Fibroblast of villous mesenchyme (primary cell): ENCODE measurements at regions not wholly inside any gene's neighbourhood (a gene's known extent, or its start where the extent isn't known, plus 50 kb on each side); places are given as distances from the start of the nearest gene placed in this dataset.

Source experiments
- DNase-seq: peaks from one replicate; pipeline ENCODE4 v3.0.0-alpha.2; 2010; ENCODE audit warnings: low read depth
- H3K4me3 ChIP-seq: 2 replicates; pipeline ENCODE4 v1.5.1; 2011; ENCODE audit warnings: low read depth, mild to moderate bottlenecking, low read length
- TF ChIP-seq, protein P1 (sequence below): IDR thresholded peaks from 2 replicates; pipeline ENCODE4 v1.5.1; 2012; ENCODE audit warnings: low read depth, mild to moderate bottlenecking, low read length; ENCODE audit not compliant: insufficient read depth

DNA sequence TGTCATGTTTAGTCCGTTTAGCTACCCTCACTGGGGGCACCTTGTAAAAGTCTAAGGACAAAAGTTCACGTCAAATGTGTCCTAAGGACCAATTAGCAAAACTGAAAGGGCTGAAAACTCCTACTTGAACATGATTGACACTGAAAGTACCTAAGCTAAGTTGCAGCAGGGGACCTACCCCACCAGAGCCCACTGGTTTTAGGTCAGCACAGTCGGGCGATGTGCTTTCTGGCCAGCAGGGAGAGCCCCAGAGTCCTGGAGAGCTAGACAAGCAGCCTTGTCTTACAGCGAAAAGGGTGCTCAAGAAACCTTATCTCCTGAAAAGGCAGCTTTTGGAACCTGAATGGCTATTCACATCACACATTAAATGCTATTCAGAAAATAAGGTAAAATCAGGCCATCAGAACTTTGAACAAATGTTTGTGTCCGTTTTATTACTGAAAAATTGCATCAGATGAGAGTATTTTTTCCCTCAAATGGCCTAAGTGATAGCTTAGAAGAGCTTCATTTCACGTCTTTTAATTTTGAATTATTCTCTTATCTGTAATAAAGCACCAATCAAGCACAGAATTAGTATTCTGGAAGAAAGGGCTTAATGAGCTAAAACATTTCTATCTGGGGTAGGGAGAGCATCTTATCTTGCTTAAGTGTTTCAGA, 52.2 kb upstream of the MKI67 start:
- TF ChIP-seq, protein P1, sequence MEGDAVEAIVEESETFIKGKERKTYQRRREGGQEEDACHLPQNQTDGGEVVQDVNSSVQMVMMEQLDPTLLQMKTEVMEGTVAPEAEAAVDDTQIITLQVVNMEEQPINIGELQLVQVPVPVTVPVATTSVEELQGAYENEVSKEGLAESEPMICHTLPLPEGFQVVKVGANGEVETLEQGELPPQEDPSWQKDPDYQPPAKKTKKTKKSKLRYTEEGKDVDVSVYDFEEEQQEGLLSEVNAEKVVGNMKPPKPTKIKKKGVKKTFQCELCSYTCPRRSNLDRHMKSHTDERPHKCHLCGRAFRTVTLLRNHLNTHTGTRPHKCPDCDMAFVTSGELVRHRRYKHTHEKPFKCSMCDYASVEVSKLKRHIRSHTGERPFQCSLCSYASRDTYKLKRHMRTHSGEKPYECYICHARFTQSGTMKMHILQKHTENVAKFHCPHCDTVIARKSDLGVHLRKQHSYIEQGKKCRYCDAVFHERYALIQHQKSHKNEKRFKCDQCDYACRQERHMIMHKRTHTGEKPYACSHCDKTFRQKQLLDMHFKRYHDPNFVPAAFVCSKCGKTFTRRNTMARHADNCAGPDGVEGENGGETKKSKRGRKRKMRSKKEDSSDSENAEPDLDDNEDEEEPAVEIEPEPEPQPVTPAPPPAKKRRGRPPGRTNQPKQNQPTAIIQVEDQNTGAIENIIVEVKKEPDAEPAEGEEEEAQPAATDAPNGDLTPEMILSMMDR, result peak; percentile 60
- no peak overlapping the region for H3K4me3 ChIP-seq
- peak; percentile 14 for DNase-seq

DNA sequence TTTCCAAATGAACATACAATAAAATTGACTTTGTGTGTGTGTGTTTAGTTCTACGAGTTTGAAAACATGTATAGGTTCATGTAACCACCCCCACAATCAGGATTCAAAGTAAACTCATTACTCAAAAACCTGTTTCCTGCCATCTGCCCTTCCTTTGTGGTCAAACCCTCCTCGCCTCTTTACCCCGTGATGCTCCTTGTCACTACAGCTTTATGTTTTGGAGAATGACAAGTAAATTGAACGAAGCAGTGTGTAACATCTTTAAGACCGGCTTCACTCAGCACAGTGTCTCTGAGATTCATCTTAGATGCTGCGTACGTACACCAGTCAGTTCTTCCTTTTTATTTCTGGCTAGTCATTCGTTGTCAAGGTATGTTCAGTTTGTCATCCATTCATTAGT, 54.6 kb upstream of the MKI67 start:
- no peak overlapping the region for H3K4me3 ChIP-seq
- TF ChIP-seq, protein P1, result no peak
- DNase-seq, result no peak

DNA sequence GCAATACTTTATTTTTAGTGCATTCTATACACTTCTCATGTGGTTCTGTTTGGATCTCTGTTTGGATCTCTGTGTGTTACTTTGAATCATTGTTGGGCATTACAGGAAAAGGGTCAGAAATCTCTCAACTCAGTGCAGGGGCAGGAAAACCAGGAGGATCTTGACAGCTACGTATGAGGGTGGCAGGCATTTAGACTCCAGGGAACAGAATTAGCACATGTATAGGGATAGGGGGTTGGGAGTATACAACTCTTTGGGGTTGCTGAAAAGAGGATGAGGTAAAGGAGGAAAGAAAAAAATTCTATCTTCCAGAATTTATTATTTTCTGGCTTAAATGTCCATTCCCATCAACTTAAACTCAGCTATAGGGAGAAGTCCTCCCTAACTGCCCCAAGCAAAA, 59.4 kb upstream of the MKI67 start:
- TF ChIP-seq, protein P1, result no peak
- no peak for DNase-seq
- no peak overlapping the region for H3K4me3 ChIP-seq

DNA sequence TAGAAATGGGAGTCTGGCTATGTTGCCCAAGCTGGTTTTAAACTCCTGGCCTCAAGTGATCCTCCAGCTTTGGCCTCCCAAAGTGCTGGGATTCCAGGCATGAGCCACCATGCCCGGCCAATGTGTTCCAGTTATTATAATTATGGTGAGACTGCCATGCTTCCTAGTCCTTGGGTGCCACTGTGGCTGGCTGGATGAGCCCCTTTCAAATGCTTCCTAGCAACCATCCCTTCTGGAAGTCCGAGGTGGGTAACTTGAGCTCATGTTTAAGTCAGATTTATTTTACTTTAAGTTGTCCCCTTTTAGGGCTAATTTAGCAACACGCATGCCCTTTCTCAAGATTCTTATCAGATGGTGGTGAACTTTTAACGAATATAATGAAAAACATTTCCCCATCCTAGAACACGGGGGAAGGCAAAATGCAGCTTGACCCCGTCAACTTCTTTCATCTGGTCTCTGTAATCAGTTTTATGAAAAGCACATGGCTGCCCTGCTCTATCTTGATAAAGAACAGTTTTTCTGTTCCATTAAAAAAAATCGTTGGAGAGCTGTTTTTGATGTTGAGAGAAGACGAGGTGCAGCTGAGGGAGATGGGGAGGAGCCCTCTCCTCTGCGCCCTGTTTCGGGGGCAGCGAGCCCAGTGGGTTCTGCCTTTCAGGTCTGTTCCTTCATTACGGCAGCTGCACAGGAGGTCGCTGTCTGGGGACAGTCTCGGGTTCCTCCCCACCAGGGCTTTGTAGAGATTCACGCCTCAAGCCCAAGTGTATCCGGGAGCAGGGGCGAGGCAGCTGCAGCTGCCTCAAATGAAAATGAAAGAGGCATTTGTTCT, 61.0 kb upstream of the MKI67 start:
- no peak overlapping the region for H3K4me3 ChIP-seq
- DNase-seq, result peak; percentile 6
- TF ChIP-seq, protein P1, result no peak

DNA sequence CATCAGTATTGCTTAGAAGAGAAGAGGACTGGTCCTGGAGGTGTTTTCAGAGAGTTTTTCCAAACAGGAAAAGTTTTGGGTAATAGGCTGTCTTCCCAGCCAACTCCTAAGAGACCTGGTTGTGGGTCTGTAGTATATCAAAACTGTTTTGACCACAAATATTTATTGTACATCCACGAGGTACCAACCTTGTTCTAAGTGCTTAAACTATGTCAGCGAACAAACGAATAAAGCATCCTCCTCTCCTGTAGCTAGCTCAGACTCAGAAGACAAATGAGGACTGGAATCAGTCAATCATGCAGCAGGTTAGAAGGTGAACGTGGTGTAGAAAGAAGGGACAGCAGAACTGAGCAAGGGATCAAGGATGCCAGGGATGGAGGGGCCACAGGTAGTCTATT, 61.6 kb upstream of the MKI67 start:
- TF ChIP-seq, protein P1, result no peak
- no peak overlapping the region for H3K4me3 ChIP-seq
- peak; percentile 1 for DNase-seq

DNA sequence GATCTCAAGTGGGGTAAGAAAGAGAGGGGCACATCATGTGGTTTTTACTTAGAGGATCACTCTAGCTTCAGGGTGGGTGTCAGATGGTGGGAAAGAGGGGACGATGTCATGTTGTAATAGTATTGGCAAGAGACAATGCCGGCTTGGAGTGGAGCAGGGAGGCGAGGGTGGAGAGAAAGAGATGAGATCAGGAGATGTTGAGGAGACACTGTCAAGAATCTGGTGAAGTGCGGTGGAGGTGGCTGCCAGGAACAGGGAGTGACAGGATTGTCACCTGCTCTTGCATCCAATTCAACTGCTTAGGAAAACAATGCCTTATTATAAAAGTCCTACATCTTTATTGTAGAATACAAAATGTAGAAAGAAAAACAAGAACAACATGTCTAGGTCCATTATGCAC, 63.0 kb upstream of the MKI67 start:
- TF ChIP-seq, protein P1, result no peak
- DNase-seq, result no peak
- no peak overlapping the region for H3K4me3 ChIP-seq
